ENCODE measurements at regions not wholly inside any gene's neighbourhood (a gene's known extent, or its start where the extent isn't known, plus 50 kb on each side); places are given as distances from the start of the nearest gene placed in this dataset.

- 7% methylated on average over 1 of the region's 1 CpG for WGBS (ENCODE audit: insufficient coverage, low coverage, missing lambda C conversion rate)
- H2AFZ ChIP-seq (ENCODE audit: low read depth, low read length): no peak overlapping the region
- in situ Hi-C loops (cut with MboI) (no loop called here), intact Hi-C loops (cut with micrococcal nuclease) (no loop called here)
- H3K36me3 ChIP-seq (ENCODE audit: control insufficient read depth, insufficient read depth, low read length): no peaks in the 10 kb centered on the region
- H3K9me3 ChIP-seq (replicated peaks; ENCODE audit: control insufficient read depth, insufficient read depth, low read depth, low read length): no peaks in the 10 kb centered on the region
- ATAC-seq: no peak
- no peaks in the 10 kb centered on the region for H3K4me1 ChIP-seq (replicated peaks in 1 of 2; ENCODE audit: control insufficient read depth in 2 of 2, insufficient read depth in 2 of 2, low read length in 2 of 2)
- no peak for DNase-seq (ENCODE audit: extremely low read depth in 1 of 4, low spot score in 3 of 4)
- H3K27me3 ChIP-seq (ENCODE audit: control insufficient read depth in 2 of 2, insufficient read depth in 2 of 2, low read length in 2 of 2): no peaks in the 10 kb centered on the region
- no peak overlapping the region for H3K4me2 ChIP-seq (ENCODE audit: insufficient read depth, low read length)
- BruUV-seq (replicated peaks): no TSS peak
- FAIRE-seq: no peak
- no peak overlapping the region for H3K9ac ChIP-seq (ENCODE audit: insufficient read depth in 1 of 2, low read depth in 2 of 2, low read length in 2 of 2)
- TF ChIP-seq ZBED1 (IDR thresholded peaks at IDR 0.05) (no peak), KLF1 (tag; IDR thresholded peaks at IDR 0.05) (no peak), THAP12 (CRISPR knock-in tag; IDR thresholded peaks at IDR 0.05) (no peak), PTBP1 (IDR thresholded peaks at IDR 0.05; ENCODE audit: low read depth, low read length) (no peak), POLR3G (IDR thresholded peaks at IDR 0.05; ENCODE audit: extremely low read depth, insufficient read length, insufficient replicate concordance) (no peak), RBM17 (IDR thresholded peaks at IDR 0.05; ENCODE audit: borderline replicate concordance, low read depth, low read length) (no peak), ZNF224 (CRISPR knock-in tag; IDR thresholded peaks at IDR 0.05) (no peak)
- TF ChIP-seq, protein P1, sequence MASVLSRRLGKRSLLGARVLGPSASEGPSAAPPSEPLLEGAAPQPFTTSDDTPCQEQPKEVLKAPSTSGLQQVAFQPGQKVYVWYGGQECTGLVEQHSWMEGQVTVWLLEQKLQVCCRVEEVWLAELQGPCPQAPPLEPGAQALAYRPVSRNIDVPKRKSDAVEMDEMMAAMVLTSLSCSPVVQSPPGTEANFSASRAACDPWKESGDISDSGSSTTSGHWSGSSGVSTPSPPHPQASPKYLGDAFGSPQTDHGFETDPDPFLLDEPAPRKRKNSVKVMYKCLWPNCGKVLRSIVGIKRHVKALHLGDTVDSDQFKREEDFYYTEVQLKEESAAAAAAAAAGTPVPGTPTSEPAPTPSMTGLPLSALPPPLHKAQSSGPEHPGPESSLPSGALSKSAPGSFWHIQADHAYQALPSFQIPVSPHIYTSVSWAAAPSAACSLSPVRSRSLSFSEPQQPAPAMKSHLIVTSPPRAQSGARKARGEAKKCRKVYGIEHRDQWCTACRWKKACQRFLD (CRISPR knock-in tag; IDR thresholded peaks at IDR 0.05): no peak
- ChIA-PET POLR2A (no interaction called here), CTCF (ENCODE audit: low intra/inter-chr PET ratio) (no interaction called here)
- H3K27ac ChIP-seq (ENCODE audit: extremely low read depth, low read depth, low read length): no peak overlapping the region
- H3K9me1 ChIP-seq (ENCODE audit: control insufficient read depth, insufficient read depth, low read length): no peaks in the 10 kb centered on the region
- H3K79me2 ChIP-seq (ENCODE audit: control insufficient read depth, insufficient read depth, low read length): no peaks in the 10 kb centered on the region
- H4K20me1 ChIP-seq (replicated peaks; ENCODE audit: control insufficient read depth, insufficient read depth, low read length): no peaks in the 10 kb centered on the region
- H3K4me3 ChIP-seq: no peak overlapping the region
Measured at GRCh38 chr5:44089424-44090144, 299.6 kb downstream of the FGF10 start.
